ENCODE measurements at regions not wholly inside any gene's neighbourhood (a gene's known extent, or its start where the extent isn't known, plus 50 kb on each side); places are given as distances from the start of the nearest gene placed in this dataset.

GRCh38 chr4:126843492-126844067 lies 789.2 kb upstream of the INTU start:
- no peak for DNase-seq (ENCODE audit: low read depth)

GRCh38 chr4:126850286-126850685 lies 782.5 kb upstream of the INTU start:
- DNase-seq (ENCODE audit: low read depth) = no peak

GRCh38 chr4:126851391-126851790 lies 781.4 kb upstream of the INTU start:
- no peak for DNase-seq (ENCODE audit: low read depth)

- no peak for DNase-seq (ENCODE audit: low read depth)
These were observed 779.0 kb upstream of the INTU start for GRCh38 chr4:126853715-126854114.

GRCh38 chr4:126856906-126857305 lies 775.9 kb upstream of the INTU start:
- DNase-seq (ENCODE audit: low read depth) = no peak

GRCh38 chr4:126859314-126859713 lies 773.4 kb upstream of the INTU start:
- no peak for DNase-seq (ENCODE audit: low read depth)

- DNase-seq (ENCODE audit: low read depth) = no peak
These were observed 772.9 kb upstream of the INTU start for GRCh38 chr4:126859872-126860271.

GRCh38 chr4:126860308-126860707 lies 772.4 kb upstream of the INTU start:
- DNase-seq (ENCODE audit: low read depth) = no peak

- DNase-seq (ENCODE audit: low read depth) = no peak
These were observed 762.8 kb upstream of the INTU start for GRCh38 chr4:126869967-126870366.

- no peak for DNase-seq (ENCODE audit: low read depth)
These were observed 760.9 kb upstream of the INTU start for GRCh38 chr4:126871810-126872209.

- no peak for DNase-seq (ENCODE audit: low read depth)
These were observed 758.2 kb upstream of the INTU start for GRCh38 chr4:126874533-126874932.

- no peak for DNase-seq (ENCODE audit: low read depth)
These were observed 743.8 kb upstream of the INTU start for GRCh38 chr4:126888968-126889367.

- no peak for DNase-seq (ENCODE audit: low read depth)
These were observed 742.4 kb upstream of the INTU start for GRCh38 chr4:126890383-126890782.

- DNase-seq (ENCODE audit: low read depth) = no peak
These were observed 741.8 kb upstream of the INTU start for GRCh38 chr4:126890994-126891393.

GRCh38 chr4:126894963-126895362 lies 737.8 kb upstream of the INTU start:
- no peak for DNase-seq (ENCODE audit: low read depth)

GRCh38 chr4:126895988-126896570 lies 736.7 kb upstream of the INTU start:
- no peak for DNase-seq (ENCODE audit: low read depth)

- DNase-seq (ENCODE audit: low read depth) = no peak
These were observed 735.7 kb upstream of the INTU start for GRCh38 chr4:126897038-126897437.

GRCh38 chr4:126898815-126899214 lies 733.9 kb upstream of the INTU start:
- DNase-seq (ENCODE audit: low read depth) = no peak

GRCh38 chr4:126899331-126899801 lies 733.4 kb upstream of the INTU start:
- no peak for DNase-seq (ENCODE audit: low read depth)

- DNase-seq (ENCODE audit: low read depth) = no peak
These were observed 726.3 kb upstream of the INTU start for GRCh38 chr4:126906466-126906865.

- no peak for DNase-seq (ENCODE audit: low read depth)
These were observed 725.4 kb upstream of the INTU start for GRCh38 chr4:126907389-126907788.

GRCh38 chr4:126916049-126916625 lies 716.6 kb upstream of the INTU start:
- no peak for DNase-seq (ENCODE audit: low read depth)

- DNase-seq (ENCODE audit: low read depth) = no peak
These were observed 716.1 kb upstream of the INTU start for GRCh38 chr4:126916626-126917140.

Measured in activated T-cell treated with anti-CD3 and anti-CD28 coated beads for 24 hours (primary cell).